Adrenal gland (tissue), 5 donors: ENCODE measurements at regions not wholly inside any gene's neighbourhood (a gene's known extent, or its start where the extent isn't known, plus 50 kb on each side); places are given as distances from the start of the nearest gene placed in this dataset.

Source experiments
- POLR2A ChIP-seq, 2 donors: fragments of 450-650 bp; IDR thresholded peaks; one replicate each; pipeline ENCODE4 v1.6.1; 2017; ENCODE audit warnings: antibody characterized with exemption in 2 of 2, mild to moderate bottlenecking in 2 of 2, moderate library complexity in 1 of 2
- TF ChIP-seq, protein P1 (sequence below), 6 experiments: fragments of 450-650 bp in 4 of 6; fragments of 200-600 bp in 2 of 6; sonication (generic) in 1 of 6; IDR thresholded peaks; 1 replicate in 5 of 6; 2 replicates in 1 of 6; pipeline versions ENCODE4 v1.5.1 to v1.8.0; 2016 to 2021; ENCODE audit warnings: antibody characterized with exemption in 6 of 6, mild to moderate bottlenecking in 2 of 6, moderate library complexity in 1 of 6
- donor health status: DM: no; HTN: no; CAD: no.

DNA sequence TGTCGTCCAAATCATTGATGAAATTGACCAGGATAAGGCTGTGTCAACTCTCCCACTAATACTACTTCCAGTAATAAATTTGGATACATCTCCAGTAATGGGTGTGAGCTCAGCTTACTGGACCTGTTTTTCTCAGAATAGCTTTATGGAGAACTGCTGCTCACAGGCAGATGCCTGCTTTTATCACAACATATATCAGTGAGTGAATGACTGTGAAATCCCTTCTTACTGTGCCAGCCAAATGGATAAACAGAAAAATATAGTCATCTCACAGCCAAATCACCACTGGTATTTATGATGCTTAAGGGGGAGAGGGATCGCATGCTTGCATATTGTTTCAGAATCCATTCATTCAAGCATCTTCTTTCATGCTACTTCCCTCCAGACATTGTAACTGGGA, 148.4 kb upstream of the PAPPA start:
- TF ChIP-seq, protein P1, sequence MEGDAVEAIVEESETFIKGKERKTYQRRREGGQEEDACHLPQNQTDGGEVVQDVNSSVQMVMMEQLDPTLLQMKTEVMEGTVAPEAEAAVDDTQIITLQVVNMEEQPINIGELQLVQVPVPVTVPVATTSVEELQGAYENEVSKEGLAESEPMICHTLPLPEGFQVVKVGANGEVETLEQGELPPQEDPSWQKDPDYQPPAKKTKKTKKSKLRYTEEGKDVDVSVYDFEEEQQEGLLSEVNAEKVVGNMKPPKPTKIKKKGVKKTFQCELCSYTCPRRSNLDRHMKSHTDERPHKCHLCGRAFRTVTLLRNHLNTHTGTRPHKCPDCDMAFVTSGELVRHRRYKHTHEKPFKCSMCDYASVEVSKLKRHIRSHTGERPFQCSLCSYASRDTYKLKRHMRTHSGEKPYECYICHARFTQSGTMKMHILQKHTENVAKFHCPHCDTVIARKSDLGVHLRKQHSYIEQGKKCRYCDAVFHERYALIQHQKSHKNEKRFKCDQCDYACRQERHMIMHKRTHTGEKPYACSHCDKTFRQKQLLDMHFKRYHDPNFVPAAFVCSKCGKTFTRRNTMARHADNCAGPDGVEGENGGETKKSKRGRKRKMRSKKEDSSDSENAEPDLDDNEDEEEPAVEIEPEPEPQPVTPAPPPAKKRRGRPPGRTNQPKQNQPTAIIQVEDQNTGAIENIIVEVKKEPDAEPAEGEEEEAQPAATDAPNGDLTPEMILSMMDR (IDR thresholded peaks at IDR 0.05): no peak
- no peak for TF ChIP-seq POLR2A (IDR thresholded peaks at IDR 0.05)
